PC-3 (cell line): ENCODE measurements at regions not wholly inside any gene's neighbourhood (a gene's known extent, or its start where the extent isn't known, plus 50 kb on each side); places are given as distances from the start of the nearest gene placed in this dataset.

Experiments
- ATAC-seq: fragments of 200-7000 bp; cut with Tn5 transposase; 2 replicates; pipeline ENCODE4 v1.9.1; 2020; ENCODE audit warnings: mild to moderate bottlenecking, moderate library complexity
- BruUV-seq: library from RNA; stranded (reverse); fragments of 400-500 nt; replicated peaks from 2 replicates; lab custom pipeline; 2021; lab: Mats Ljungman, UMichigan
- CTCF ChIA-PET: fragments of 300-600 bp; sonication (Branson Sonifier 250); formaldehyde crosslinking; loops from one replicate; lab custom pipeline; 2022; ENCODE audit warnings: antibody characterized with exemption; lab: Charles Lee
- POLR2A ChIA-PET: fragments of 300-600 bp; sonication (Branson Sonifier 250); formaldehyde crosslinking; loops from one replicate; lab custom pipeline; 2022; ENCODE audit warnings: antibody characterized with exemption; ENCODE audit not compliant: unreplicated experiment; lab: Charles Lee
- DNase-seq: peaks from one replicate; pipeline ENCODE4 v3.0.0-alpha.2; 2015
- H2AFZ ChIP-seq: fragments of 300-600 bp; sonication (generic); 2 replicates; pipeline ENCODE4 v1.6.0; 2016; ENCODE audit warnings: antibody characterized with exemption, low read length
- H3F3A ChIP-seq: fragments of 300-600 bp; sonication (generic); one replicate; pipeline ENCODE4 v1.6.0; 2017; ENCODE audit warnings: antibody characterized with exemption, low read length, control low read depth, mild to moderate bottlenecking; ENCODE audit not compliant: unreplicated experiment
- H3K27ac ChIP-seq: fragments of 300-600 bp; sonication (generic); 2 replicates; pipeline ENCODE4 v1.5.1; 2016; ENCODE audit warnings: mild to moderate bottlenecking, low read length
- H3K27me3 ChIP-seq: fragments of 300-600 bp; sonication (generic); 2 replicates; pipeline ENCODE4 v1.6.1; 2016; ENCODE audit warnings: low read length, mixed read lengths
- H3K36me3 ChIP-seq: fragments of 300-600 bp; sonication (generic); 2 replicates; pipeline ENCODE4 v1.6.1; 2016; ENCODE audit warnings: low read depth, mixed run types, low read length, mixed read lengths
- H3K4me1 ChIP-seq: fragments of 300-600 bp; sonication (generic); 2 replicates; pipeline ENCODE4 v1.5.1; 2016; ENCODE audit warnings: low read length; ENCODE audit not compliant: insufficient read depth
- H3K4me2 ChIP-seq: fragments of 300-600 bp; sonication (generic); 2 replicates; pipeline ENCODE4 v1.6.0; 2016; ENCODE audit warnings: low read length
- H3K4me3 ChIP-seq: fragments of 300-600 bp; sonication (generic); 2 replicates; pipeline ENCODE4 v1.5.1; 2016; ENCODE audit warnings: mild to moderate bottlenecking, low read length, mixed read lengths
- H3K79me2 ChIP-seq: fragments of 300-600 bp; sonication (generic); 2 replicates; pipeline ENCODE4 v1.6.1; 2017; ENCODE audit warnings: low read length, mixed read lengths
- H3K9ac ChIP-seq: fragments of 300-600 bp; sonication (generic); 2 replicates; pipeline ENCODE4 v1.6.0; 2016; ENCODE audit warnings: mild to moderate bottlenecking, low read length
- H3K9me2 ChIP-seq: fragments of 300-600 bp; sonication (generic); replicated peaks from 2 replicates; pipeline ENCODE4 v1.6.1; 2016; ENCODE audit warnings: mixed run types, low read length, mixed read lengths
- H3K9me3 ChIP-seq: fragments of 300-600 bp; sonication (generic); 2 replicates; pipeline ENCODE4 v1.6.1; 2016; ENCODE audit warnings: low read length, mixed read lengths
- H4K20me1 ChIP-seq: fragments of 300-600 bp; sonication (generic); 2 replicates; pipeline ENCODE4 v1.6.1; 2016; ENCODE audit warnings: low read length, mixed read lengths
- CTCF ChIP-seq: fragments of 300-600 bp; sonication (generic); conservative IDR thresholded peaks from 2 replicates; pipeline ENCODE4 v1.5.1; 2017; ENCODE audit warnings: antibody characterized with exemption, low read depth, mild to moderate bottlenecking, low read length
- EZH2 ChIP-seq: fragments of 300-600 bp; sonication (generic); IDR thresholded peaks from one replicate; pipeline ENCODE4 v1.6.1; 2017; ENCODE audit warnings: antibody characterized with exemption, mild to moderate bottlenecking, low read length; ENCODE audit not compliant: unreplicated experiment
- EZH2phosphoT487 ChIP-seq: fragments of 300-600 bp; sonication (generic); IDR thresholded peaks from 2 replicates; pipeline ENCODE4 v1.6.1; 2018; ENCODE audit warnings: mild to moderate bottlenecking, antibody characterized with exemption, low read length, borderline replicate concordance
- intact Hi-C: fragments of 100-400 bp; cut with micrococcal nuclease; formaldehyde crosslinking; loops from 2 replicates; pipeline ENCODE4 v1.9.0; 2023

- H3K27me3 ChIP-seq = no peaks in the 10 kb centered on the region
- H3K79me2 ChIP-seq = no peaks in the 10 kb centered on the region
- H3K9me3 ChIP-seq = no peaks in the 10 kb centered on the region
- no peak overlapping the region for H2AFZ ChIP-seq
- H3K36me3 ChIP-seq = no peaks in the 10 kb centered on the region
- H4K20me1 ChIP-seq = no peaks in the 10 kb centered on the region
- H3K4me3 ChIP-seq = no peak overlapping the region
- CTCF ChIA-PET = no interaction called here
- H3K4me1 ChIP-seq = no peaks in the 10 kb centered on the region
- no peaks in the 10 kb centered on the region for H3F3A ChIP-seq
- DNase-seq = no peak
- ATAC-seq = no peak
- H3K4me2 ChIP-seq = no peak overlapping the region
- no peaks in the 10 kb centered on the region for H3K9me2 ChIP-seq
- no peak overlapping the region for H3K9ac ChIP-seq
- intact Hi-C loops = no loop called here
- POLR2A ChIA-PET = no interaction called here
- no TSS peak for BruUV-seq
- H3K27ac ChIP-seq = no peak overlapping the region
- TF ChIP-seq EZH2phosphoT487 (no peak), EZH2 (no peak), CTCF (no peak)
These were observed 431.8 kb downstream of the CD83 start for GRCh38 chr6:14549304-14549770.

- H2AFZ ChIP-seq = no peak overlapping the region
- no peaks in the 10 kb centered on the region for H3K79me2 ChIP-seq
- no peaks in the 10 kb centered on the region for H3K4me1 ChIP-seq
- intact Hi-C loops = no loop called here
- no peaks in the 10 kb centered on the region for H3K9me2 ChIP-seq
- H3K27ac ChIP-seq = no peak overlapping the region
- no peak overlapping the region for H3K4me2 ChIP-seq
- H3F3A ChIP-seq = no peaks in the 10 kb centered on the region
- no peaks in the 10 kb centered on the region for H3K36me3 ChIP-seq
- BruUV-seq = no TSS peak
- POLR2A ChIA-PET = no interaction called here
- no peaks in the 10 kb centered on the region for H3K27me3 ChIP-seq
- H3K9ac ChIP-seq = no peak overlapping the region
- no peaks in the 10 kb centered on the region for H3K9me3 ChIP-seq
- DNase-seq (no peak), ATAC-seq (no peak)
- CTCF ChIA-PET = no interaction called here
- no peak overlapping the region for H3K4me3 ChIP-seq
- TF ChIP-seq EZH2phosphoT487 (no peak), EZH2 (no peak), CTCF (no peak)
- H4K20me1 ChIP-seq = no peaks in the 10 kb centered on the region
These were observed 432.3 kb downstream of the CD83 start for GRCh38 chr6:14549871-14550270.

- Histone ChIP-seq H3F3A (no peaks in the 10 kb centered on the region), H3K27ac (no peak overlapping the region), H3K36me3 (no peaks in the 10 kb centered on the region), H2AFZ (no peak overlapping the region), H3K9me2 (no peaks in the 10 kb centered on the region), H3K4me1 (no peaks in the 10 kb centered on the region), H3K9me3 (no peaks in the 10 kb centered on the region), H3K79me2 (no peaks in the 10 kb centered on the region), H3K27me3 (no peaks in the 10 kb centered on the region), H3K4me3 (no peak overlapping the region), H3K4me2 (no peak overlapping the region), H3K9ac (no peak overlapping the region), H4K20me1 (no peaks in the 10 kb centered on the region)
- intact Hi-C loops = no loop called here
- TF ChIP-seq EZH2phosphoT487 (no peak), EZH2 (no peak), CTCF (no peak)
- BruUV-seq = no TSS peak
- ATAC-seq (no peak), DNase-seq (no peak)
- ChIA-PET POLR2A (no interaction called here), CTCF (no interaction called here)
These were observed 432.8 kb downstream of the CD83 start for GRCh38 chr6:14550410-14550809.
